ENCODE measurements at regions not wholly inside any gene's neighbourhood (a gene's known extent, or its start where the extent isn't known, plus 50 kb on each side); places are given as distances from the start of the nearest gene placed in this dataset.

GRCh38 chr4:31275906-31276305 is 555.7 kb downstream of the PCDH7 start:
- ATAC-seq (no peak), DNase-seq (no peak)
- Histone ChIP-seq H3K36me3 (ENCODE audit: control insufficient read depth, insufficient read depth, low read length) (no peaks in the 10 kb centered on the region), H3K4me3 (ENCODE audit: low read length) (no peak overlapping the region), H3K4me1 (ENCODE audit: control insufficient read depth, insufficient read depth, low read length) (no peaks in the 10 kb centered on the region), H3K27me3 (ENCODE audit: control insufficient read depth, insufficient read depth, low read length) (no peaks in the 10 kb centered on the region), H3K9me3 (ENCODE audit: control insufficient read depth, insufficient read depth, low read length) (no peaks in the 10 kb centered on the region), H3K27ac (ENCODE audit: low read length) (no peak overlapping the region)
- TF ChIP-seq, protein P1, sequence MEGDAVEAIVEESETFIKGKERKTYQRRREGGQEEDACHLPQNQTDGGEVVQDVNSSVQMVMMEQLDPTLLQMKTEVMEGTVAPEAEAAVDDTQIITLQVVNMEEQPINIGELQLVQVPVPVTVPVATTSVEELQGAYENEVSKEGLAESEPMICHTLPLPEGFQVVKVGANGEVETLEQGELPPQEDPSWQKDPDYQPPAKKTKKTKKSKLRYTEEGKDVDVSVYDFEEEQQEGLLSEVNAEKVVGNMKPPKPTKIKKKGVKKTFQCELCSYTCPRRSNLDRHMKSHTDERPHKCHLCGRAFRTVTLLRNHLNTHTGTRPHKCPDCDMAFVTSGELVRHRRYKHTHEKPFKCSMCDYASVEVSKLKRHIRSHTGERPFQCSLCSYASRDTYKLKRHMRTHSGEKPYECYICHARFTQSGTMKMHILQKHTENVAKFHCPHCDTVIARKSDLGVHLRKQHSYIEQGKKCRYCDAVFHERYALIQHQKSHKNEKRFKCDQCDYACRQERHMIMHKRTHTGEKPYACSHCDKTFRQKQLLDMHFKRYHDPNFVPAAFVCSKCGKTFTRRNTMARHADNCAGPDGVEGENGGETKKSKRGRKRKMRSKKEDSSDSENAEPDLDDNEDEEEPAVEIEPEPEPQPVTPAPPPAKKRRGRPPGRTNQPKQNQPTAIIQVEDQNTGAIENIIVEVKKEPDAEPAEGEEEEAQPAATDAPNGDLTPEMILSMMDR (IDR thresholded peaks at IDR 0.05) = no peak
- intact Hi-C loops (cut with micrococcal nuclease) = no loop called here
- Mint-ChIP-seq H3K27ac (no peak overlapping the region), H3K27me3 (ENCODE audit: low read depth in 2 of 2) (no peaks in the 10 kb centered on the region), H3K4me1 (no peaks in the 10 kb centered on the region), H3K36me3 (no peaks in the 10 kb centered on the region), H3K9me3 (peaks cover 10 to 12% of the 10 kb centered on the region in 2 donors), H3K4me3 (no peak overlapping the region)

DNA sequence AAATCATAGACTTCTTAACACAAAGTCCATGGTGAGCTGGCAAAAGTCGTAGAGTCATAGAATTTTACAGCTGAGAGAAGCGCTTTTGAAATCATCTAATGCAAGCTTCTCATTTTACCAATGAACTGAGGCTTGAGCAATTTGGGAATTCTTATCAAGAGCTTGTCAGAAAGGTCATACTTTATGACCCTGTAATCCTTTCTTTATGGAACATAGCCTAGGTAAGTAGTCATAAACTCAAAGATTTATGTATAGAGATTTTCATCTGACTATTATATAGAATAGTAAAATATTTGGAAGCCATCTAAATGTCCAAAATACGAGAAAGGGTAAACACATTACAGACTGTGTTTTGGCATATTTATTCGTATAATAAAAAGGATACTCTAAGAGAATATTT is 563.5 kb downstream of the PCDH7 start:
- Mint-ChIP-seq H3K36me3 (peaks cover 9% of the 10 kb centered on the region), H3K27me3 (ENCODE audit: low read depth in 2 of 2) (no peaks in the 10 kb centered on the region), H3K9me3 (peaks cover 14 to 17% of the 10 kb centered on the region in 2 donors), H3K4me1 (no peaks in the 10 kb centered on the region), H3K27ac (no peak overlapping the region), H3K4me3 (no peak overlapping the region)
- DNase-seq (no peak), ATAC-seq (no peak)
- Histone ChIP-seq H3K36me3 (ENCODE audit: control insufficient read depth, insufficient read depth, low read length) (no peaks in the 10 kb centered on the region), H3K27ac (ENCODE audit: low read length) (no peak overlapping the region), H3K4me1 (ENCODE audit: control insufficient read depth, insufficient read depth, low read length) (no peaks in the 10 kb centered on the region), H3K9me3 (ENCODE audit: control insufficient read depth, insufficient read depth, low read length) (peaks cover 2% of the 10 kb centered on the region), H3K27me3 (ENCODE audit: control insufficient read depth, insufficient read depth, low read length) (no peaks in the 10 kb centered on the region), H3K4me3 (ENCODE audit: low read length) (no peak overlapping the region)
- intact Hi-C loops (cut with micrococcal nuclease) = no loop called here
- WGBS (ENCODE audit: insufficient coverage) = 85% methylated on average over 3 of the region's 4 CpGs
- TF ChIP-seq, protein P1 (IDR thresholded peaks at IDR 0.05) = no peak

- no peaks in the 10 kb centered on the region for H3K27me3 ChIP-seq (ENCODE audit: control insufficient read depth, insufficient read depth, low read length)
- H3K4me1 ChIP-seq (ENCODE audit: control insufficient read depth, insufficient read depth, low read length) = no peaks in the 10 kb centered on the region
- 100% methylated on average over 2 of the region's 3 CpGs for WGBS (ENCODE audit: insufficient coverage)
- H3K4me1 Mint-ChIP-seq = no peaks in the 10 kb centered on the region
- H3K9me3 Mint-ChIP-seq = peaks cover 13 to 22% of the 10 kb centered on the region in 2 donors
- intact Hi-C loops (cut with micrococcal nuclease) = no loop called here
- peaks cover 2% of the 10 kb centered on the region for H3K9me3 ChIP-seq (ENCODE audit: control insufficient read depth, insufficient read depth, low read length)
- H3K27me3 Mint-ChIP-seq (ENCODE audit: low read depth in 2 of 2) = no peaks in the 10 kb centered on the region
- H3K27ac ChIP-seq (ENCODE audit: low read length) = no peak overlapping the region
- DNase-seq = no peak
- no peaks in the 10 kb centered on the region for H3K36me3 ChIP-seq (ENCODE audit: control insufficient read depth, insufficient read depth, low read length)
- H3K27ac Mint-ChIP-seq = no peak overlapping the region
- TF ChIP-seq, protein P1 (IDR thresholded peaks at IDR 0.05) = no peak
- H3K36me3 Mint-ChIP-seq = no peaks in the 10 kb centered on the region
- ATAC-seq = no peak
- no peak overlapping the region for H3K4me3 ChIP-seq (ENCODE audit: low read length)
- no peak overlapping the region for H3K4me3 Mint-ChIP-seq
These were observed 570.7 kb downstream of the PCDH7 start for GRCh38 chr4:31290836-31291235.

DNA sequence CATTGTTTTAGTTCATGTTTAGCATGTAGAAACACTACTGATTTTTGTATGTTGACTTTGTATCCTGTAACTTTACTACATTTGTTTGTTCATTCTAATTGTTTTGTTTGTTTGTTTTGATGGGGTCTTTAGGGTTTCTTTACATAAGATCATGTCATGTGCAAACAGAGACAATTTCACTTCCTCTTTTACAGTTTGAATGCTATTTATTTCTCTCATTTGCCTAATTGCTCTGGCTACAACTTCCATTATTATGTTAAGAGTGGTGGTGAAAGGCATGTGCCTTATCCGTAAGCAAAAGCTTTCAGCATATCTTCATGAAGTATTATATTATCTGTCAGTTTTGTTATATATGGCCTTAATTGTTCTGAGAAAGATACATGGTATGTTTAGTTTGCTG is 571.1 kb downstream of the PCDH7 start:
- intact Hi-C loops (cut with micrococcal nuclease) = no loop called here
- no peak overlapping the region for H3K27ac ChIP-seq (ENCODE audit: low read length)
- Mint-ChIP-seq H3K4me3 (no peak overlapping the region), H3K27me3 (ENCODE audit: low read depth in 2 of 2) (no peaks in the 10 kb centered on the region), H3K4me1 (no peaks in the 10 kb centered on the region), H3K9me3 (peaks cover 12 to 22% of the 10 kb centered on the region in 2 donors), H3K27ac (no peak overlapping the region), H3K36me3 (no peaks in the 10 kb centered on the region)
- no peaks in the 10 kb centered on the region for H3K4me1 ChIP-seq (ENCODE audit: control insufficient read depth, insufficient read depth, low read length)
- no peaks in the 10 kb centered on the region for H3K36me3 ChIP-seq (ENCODE audit: control insufficient read depth, insufficient read depth, low read length)
- WGBS (ENCODE audit: insufficient coverage) = 100% methylated on average over 1 of the region's 1 CpG
- no peaks in the 10 kb centered on the region for H3K27me3 ChIP-seq (ENCODE audit: control insufficient read depth, insufficient read depth, low read length)
- DNase-seq (no peak), ATAC-seq (no peak)
- no peak overlapping the region for H3K4me3 ChIP-seq (ENCODE audit: low read length)
- H3K9me3 ChIP-seq (ENCODE audit: control insufficient read depth, insufficient read depth, low read length) = no peaks in the 10 kb centered on the region
- TF ChIP-seq, protein P1 (IDR thresholded peaks at IDR 0.05) = no peak

Measured in natural killer cell (primary cell).